IPS-15b (cell line): ENCODE measurements at regions not wholly inside any gene's neighbourhood (a gene's known extent, or its start where the extent isn't known, plus 50 kb on each side); places are given as distances from the start of the nearest gene placed in this dataset.

Source experiments
- H3K27me3 ChIP-seq: one replicate; pipeline ENCODE4 v1.6.1; 2013; ENCODE audit warnings: low read length; ENCODE audit not compliant: control insufficient read depth, insufficient read depth
- H3K36me3 ChIP-seq: one replicate; pipeline ENCODE4 v1.6.1; 2013; ENCODE audit warnings: low read length; ENCODE audit not compliant: control insufficient read depth, insufficient read depth
- H3K4me1 ChIP-seq: one replicate; pipeline ENCODE4 v1.6.1; 2013; ENCODE audit warnings: mild to moderate bottlenecking, low read length; ENCODE audit not compliant: control insufficient read depth, insufficient read depth
- H3K4me3 ChIP-seq: one replicate; pipeline ENCODE4 v1.5.1; 2013; ENCODE audit warnings: low read depth, low read length
- H3K9ac ChIP-seq: one replicate; pipeline ENCODE4 v1.6.1; 2013; ENCODE audit warnings: low read depth, mild to moderate bottlenecking, low read length
- H3K9me3 ChIP-seq: one replicate; pipeline ENCODE4 v1.6.1; 2013; ENCODE audit warnings: mild to moderate bottlenecking, low read length; ENCODE audit not compliant: control insufficient read depth, insufficient read depth

- no peaks in the 10 kb centered on the region for H3K27me3 ChIP-seq
- no peak overlapping the region for H3K9ac ChIP-seq
- no peaks in the 10 kb centered on the region for H3K36me3 ChIP-seq
- H3K4me3 ChIP-seq: no peak overlapping the region
- H3K9me3 ChIP-seq: no peaks in the 10 kb centered on the region
- H3K4me1 ChIP-seq: no peaks in the 10 kb centered on the region
Measured at GRCh38 chr2:193521523-193521922, 1326.8 kb upstream of the TMEFF2 start.

GRCh38 chr2:193520709-193521458 is 1326.2 kb upstream of the TMEFF2 start:
- H3K4me3 ChIP-seq: no peak overlapping the region
- H3K9ac ChIP-seq: no peak overlapping the region
- H3K36me3 ChIP-seq: no peaks in the 10 kb centered on the region
- no peaks in the 10 kb centered on the region for H3K4me1 ChIP-seq
- H3K27me3 ChIP-seq: no peaks in the 10 kb centered on the region
- H3K9me3 ChIP-seq: no peaks in the 10 kb centered on the region

- no peaks in the 10 kb centered on the region for H3K27me3 ChIP-seq
- H3K9ac ChIP-seq: no peak overlapping the region
- H3K9me3 ChIP-seq: no peaks in the 10 kb centered on the region
- no peak overlapping the region for H3K4me3 ChIP-seq
- H3K36me3 ChIP-seq: no peaks in the 10 kb centered on the region
- no peaks in the 10 kb centered on the region for H3K4me1 ChIP-seq
Measured at GRCh38 chr2:193518041-193518817, 1323.5 kb upstream of the TMEFF2 start.

GRCh38 chr2:193517615-193518014 is 1322.9 kb upstream of the TMEFF2 start:
- Histone ChIP-seq H3K4me1 (no peaks in the 10 kb centered on the region), H3K27me3 (no peaks in the 10 kb centered on the region), H3K36me3 (no peaks in the 10 kb centered on the region), H3K9ac (no peak overlapping the region), H3K4me3 (no peak overlapping the region), H3K9me3 (no peaks in the 10 kb centered on the region)

GRCh38 chr2:193506035-193506434 is 1311.3 kb upstream of the TMEFF2 start:
- Histone ChIP-seq H3K4me1 (peaks cover 5% of the 10 kb centered on the region), H3K9ac (no peak overlapping the region), H3K9me3 (no peaks in the 10 kb centered on the region), H3K36me3 (no peaks in the 10 kb centered on the region), H3K27me3 (no peaks in the 10 kb centered on the region), H3K4me3 (no peak overlapping the region)

- Histone ChIP-seq H3K4me1 (peaks cover 5% of the 10 kb centered on the region), H3K9ac (no peak overlapping the region), H3K9me3 (no peaks in the 10 kb centered on the region), H3K27me3 (no peaks in the 10 kb centered on the region), H3K36me3 (no peaks in the 10 kb centered on the region), H3K4me3 (no peak overlapping the region)
Measured at GRCh38 chr2:193505620-193506019, 1310.9 kb upstream of the TMEFF2 start.

- no peaks in the 10 kb centered on the region for H3K36me3 ChIP-seq
- H3K9me3 ChIP-seq: no peaks in the 10 kb centered on the region
- peaks cover 5% of the 10 kb centered on the region for H3K4me1 ChIP-seq
- no peaks in the 10 kb centered on the region for H3K27me3 ChIP-seq
- peak overlapping the region; percentile 36 for H3K4me3 ChIP-seq
- H3K9ac ChIP-seq: peak overlapping the region; percentile 9
Measured at GRCh38 chr2:193502363-193503035, 1307.8 kb upstream of the TMEFF2 start.

- H3K4me3 ChIP-seq: no peak overlapping the region
- H3K36me3 ChIP-seq: no peaks in the 10 kb centered on the region
- no peak overlapping the region for H3K9ac ChIP-seq
- H3K27me3 ChIP-seq: no peaks in the 10 kb centered on the region
- no peaks in the 10 kb centered on the region for H3K9me3 ChIP-seq
- H3K4me1 ChIP-seq: no peaks in the 10 kb centered on the region
Measured at GRCh38 chr2:193496786-193497185, 1302.1 kb upstream of the TMEFF2 start.

- H3K9me3 ChIP-seq: no peaks in the 10 kb centered on the region
- no peaks in the 10 kb centered on the region for H3K36me3 ChIP-seq
- H3K9ac ChIP-seq: no peak overlapping the region
- H3K4me3 ChIP-seq: no peak overlapping the region
- H3K27me3 ChIP-seq: no peaks in the 10 kb centered on the region
- no peaks in the 10 kb centered on the region for H3K4me1 ChIP-seq
Measured at GRCh38 chr2:193482557-193482956, 1287.8 kb upstream of the TMEFF2 start.

GRCh38 chr2:193480187-193480586 is 1285.5 kb upstream of the TMEFF2 start:
- Histone ChIP-seq H3K27me3 (no peaks in the 10 kb centered on the region), H3K9me3 (no peaks in the 10 kb centered on the region)

GRCh38 chr2:193476171-193476800 is 1281.6 kb upstream of the TMEFF2 start:
- H3K9ac ChIP-seq: no peak overlapping the region
- H3K4me3 ChIP-seq: no peak overlapping the region
- no peaks in the 10 kb centered on the region for H3K36me3 ChIP-seq
- no peaks in the 10 kb centered on the region for H3K4me1 ChIP-seq
- H3K27me3 ChIP-seq: no peaks in the 10 kb centered on the region
- H3K9me3 ChIP-seq: no peaks in the 10 kb centered on the region

More at GRCh38 chr2:193480187-193480586, 1285.5 kb upstream of the TMEFF2 start:
- no peaks in the 10 kb centered on the region for H3K4me1 ChIP-seq
- no peak overlapping the region for H3K4me3 ChIP-seq
- H3K36me3 ChIP-seq: no peaks in the 10 kb centered on the region
- no peak overlapping the region for H3K9ac ChIP-seq
